ENCODE measurements at regions not wholly inside any gene's neighbourhood (a gene's known extent, or its start where the extent isn't known, plus 50 kb on each side); places are given as distances from the start of the nearest gene placed in this dataset.

DNA sequence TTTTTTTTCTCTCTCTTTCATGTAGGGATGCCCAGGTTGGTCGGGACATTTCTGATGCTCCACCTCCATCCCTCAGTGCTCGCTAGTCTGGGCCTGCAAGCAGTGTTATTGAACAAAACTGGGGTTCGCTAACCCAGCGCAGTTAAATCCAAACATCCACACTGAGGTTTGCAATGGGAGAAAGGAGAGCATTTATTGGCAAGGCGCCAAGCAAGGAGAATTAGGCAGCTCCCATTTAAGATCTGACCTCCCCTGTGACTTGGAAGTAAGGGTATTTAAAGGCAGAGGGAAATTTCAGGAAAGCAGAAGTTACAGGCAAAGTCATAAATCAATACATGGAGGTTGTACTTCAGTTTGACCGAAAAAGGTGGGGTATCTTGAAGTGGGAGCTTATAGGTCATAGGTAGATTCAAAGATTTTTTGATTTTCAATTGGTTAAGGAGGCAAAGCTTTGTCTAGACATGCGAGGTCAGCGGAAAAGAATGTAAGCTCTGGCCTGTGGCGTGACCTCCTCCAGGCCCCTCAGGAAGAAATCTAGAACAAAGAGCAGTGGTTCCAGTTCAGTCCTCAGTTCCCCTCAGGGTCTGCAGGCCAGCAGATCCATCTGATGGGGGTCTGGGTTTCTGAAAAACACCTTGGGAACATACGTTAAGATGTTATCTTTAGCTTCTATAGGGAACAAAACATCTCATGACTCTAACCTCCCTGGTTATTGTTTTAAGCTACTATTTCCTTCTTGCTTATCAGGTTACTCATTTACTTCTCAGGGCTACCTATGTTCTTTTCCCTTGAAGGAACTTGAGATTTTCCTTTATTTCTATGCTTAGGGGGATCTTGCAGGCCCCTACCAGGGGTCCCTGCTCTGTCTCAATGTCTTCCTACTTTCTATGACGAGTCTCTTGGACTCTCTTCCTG is 66.0 kb upstream of the KIF16B start:
- Histone ChIP-seq H3K4me3 (ENCODE audit: control insufficient read depth in 1 of 7, extremely low read depth in 1 of 7, insufficient read depth in 4 of 7, low read depth in 2 of 7, low read length in 6 of 7) (no peak overlapping the region), H3K27ac (ENCODE audit: insufficient read depth in 1 of 2, low read depth in 1 of 2, low read length in 2 of 2, poor library complexity in 1 of 2, severe bottlenecking in 2 of 2) (no peak overlapping the region), H3K4me1 (ENCODE audit: control extremely low read depth in 1 of 4, control insufficient read depth in 4 of 4, insufficient read depth in 4 of 4, low read length in 3 of 4) (no peaks in the 10 kb centered on the region), H3K9me3 (ENCODE audit: control extremely low read depth in 1 of 5, control insufficient read depth in 4 of 5, insufficient read depth in 2 of 5, low read depth in 1 of 5, low read length in 4 of 5) (no peaks in the 10 kb centered on the region), H3K27me3 (replicated peaks in 2 of 5; ENCODE audit: control insufficient read depth in 4 of 5, insufficient read depth in 5 of 5, low read length in 4 of 5) (peaks cover 0 to 2% (median 0%) of the 10 kb centered on the region in 5 experiments), H3K36me3 (ENCODE audit: control insufficient read depth in 4 of 4, insufficient read depth in 4 of 4, low read length in 3 of 4) (no peaks in the 10 kb centered on the region)
- POLR2A ChIA-PET, result no interaction called here
- 66% methylated on average over 10 of the region's 11 CpGs for WGBS (ENCODE audit: insufficient coverage)
- CTCF ChIA-PET, result no interaction called here
- no peak for DNase-seq

DNA sequence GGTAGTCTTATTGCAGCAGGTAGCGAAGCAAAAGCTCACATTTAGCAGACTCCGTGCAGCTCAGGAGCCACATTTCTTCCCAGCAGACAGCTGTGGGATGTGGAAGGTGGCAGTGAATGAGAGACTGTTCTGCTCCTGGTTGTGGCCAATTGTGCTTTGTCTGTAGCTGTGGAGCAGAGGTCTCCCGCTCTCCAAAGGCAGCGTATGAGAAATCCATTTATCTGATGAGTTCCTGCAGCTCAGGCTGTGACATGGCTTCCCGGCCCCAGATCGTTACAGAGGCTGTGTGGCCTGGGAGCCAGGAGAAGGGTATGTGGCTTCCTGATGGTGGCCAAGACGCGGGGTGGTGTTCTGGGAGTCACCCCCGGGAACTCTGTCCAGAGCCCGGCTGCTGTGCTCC is 64.5 kb upstream of the KIF16B start:
- DNase-seq, result no peak
- no peak overlapping the region for H3K4me3 ChIP-seq (ENCODE audit: control insufficient read depth in 1 of 7, extremely low read depth in 1 of 7, insufficient read depth in 4 of 7, low read depth in 2 of 7, low read length in 6 of 7)
- H3K27me3 ChIP-seq (replicated peaks in 2 of 5; ENCODE audit: control insufficient read depth in 4 of 5, insufficient read depth in 5 of 5, low read length in 4 of 5), result peaks cover 0 to 1% (median 0%) of the 10 kb centered on the region in 5 experiments
- POLR2A ChIA-PET, result no interaction called here
- no peaks in the 10 kb centered on the region for H3K36me3 ChIP-seq (ENCODE audit: control insufficient read depth in 4 of 4, insufficient read depth in 4 of 4, low read length in 3 of 4)
- CTCF ChIA-PET, result no interaction called here
- H3K9me3 ChIP-seq (ENCODE audit: control extremely low read depth in 1 of 5, control insufficient read depth in 4 of 5, insufficient read depth in 2 of 5, low read depth in 1 of 5, low read length in 4 of 5), result no peaks in the 10 kb centered on the region
- 100% methylated on average over 3 of the region's 10 CpGs for WGBS (ENCODE audit: insufficient coverage)
- H3K27ac ChIP-seq (ENCODE audit: insufficient read depth in 1 of 2, low read depth in 1 of 2, low read length in 2 of 2, poor library complexity in 1 of 2, severe bottlenecking in 2 of 2), result no peak overlapping the region
- H3K4me1 ChIP-seq (ENCODE audit: control extremely low read depth in 1 of 4, control insufficient read depth in 4 of 4, insufficient read depth in 4 of 4, low read length in 3 of 4), result no peaks in the 10 kb centered on the region

- no peak for DNase-seq
- no peaks in the 10 kb centered on the region for H3K27me3 ChIP-seq (replicated peaks in 2 of 5; ENCODE audit: control insufficient read depth in 4 of 5, insufficient read depth in 5 of 5, low read length in 4 of 5)
- ChIA-PET CTCF (no interaction called here), POLR2A (no interaction called here)
- H3K4me3 ChIP-seq (ENCODE audit: control insufficient read depth in 1 of 7, extremely low read depth in 1 of 7, insufficient read depth in 4 of 7, low read depth in 2 of 7, low read length in 6 of 7), result no peak overlapping the region
- H3K27ac ChIP-seq (ENCODE audit: insufficient read depth in 1 of 2, low read depth in 1 of 2, low read length in 2 of 2, poor library complexity in 1 of 2, severe bottlenecking in 2 of 2), result no peak overlapping the region
- no peaks in the 10 kb centered on the region for H3K4me1 ChIP-seq (ENCODE audit: control extremely low read depth in 1 of 4, control insufficient read depth in 4 of 4, insufficient read depth in 4 of 4, low read length in 3 of 4)
- WGBS (ENCODE audit: insufficient coverage), result 100% methylated on average over 1 of the region's 1 CpG
- H3K9me3 ChIP-seq (ENCODE audit: control extremely low read depth in 1 of 5, control insufficient read depth in 4 of 5, insufficient read depth in 2 of 5, low read depth in 1 of 5, low read length in 4 of 5), result no peaks in the 10 kb centered on the region
- H3K36me3 ChIP-seq (ENCODE audit: control insufficient read depth in 4 of 4, insufficient read depth in 4 of 4, low read length in 3 of 4), result no peaks in the 10 kb centered on the region
Observed at GRCh38 chr20:16626849-16627248, 53.6 kb upstream of the KIF16B start.

DNA sequence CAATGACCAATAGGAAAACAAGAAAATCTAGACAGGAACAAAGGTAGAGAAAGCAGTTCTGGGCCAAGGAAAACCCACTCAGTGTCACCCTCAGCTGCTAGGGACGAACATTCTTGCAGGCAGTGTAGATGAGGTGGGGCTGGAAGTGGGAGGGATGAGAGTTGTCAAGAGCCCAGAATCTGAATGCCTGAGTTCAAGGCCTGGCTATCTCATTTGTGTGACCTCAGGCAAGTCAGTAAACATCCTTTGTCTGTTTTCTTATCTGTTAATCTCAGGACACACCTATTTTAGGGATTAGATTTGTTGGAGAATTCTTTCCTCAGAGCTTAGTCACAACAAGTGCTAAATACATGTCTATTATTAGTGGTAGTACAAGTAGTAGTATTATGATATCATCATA is 50.9 kb upstream of the KIF16B start:
- H3K27ac ChIP-seq (ENCODE audit: insufficient read depth in 1 of 2, low read depth in 1 of 2, low read length in 2 of 2, poor library complexity in 1 of 2, severe bottlenecking in 2 of 2), result no peak overlapping the region
- no peak for DNase-seq
- no peaks in the 10 kb centered on the region for H3K4me1 ChIP-seq (ENCODE audit: control extremely low read depth in 1 of 4, control insufficient read depth in 4 of 4, insufficient read depth in 4 of 4, low read length in 3 of 4)
- no peak overlapping the region for H3K4me3 ChIP-seq (ENCODE audit: control insufficient read depth in 1 of 7, extremely low read depth in 1 of 7, insufficient read depth in 4 of 7, low read depth in 2 of 7, low read length in 6 of 7)
- no peaks in the 10 kb centered on the region for H3K36me3 ChIP-seq (ENCODE audit: control insufficient read depth in 4 of 4, insufficient read depth in 4 of 4, low read length in 3 of 4)
- no peaks in the 10 kb centered on the region for H3K27me3 ChIP-seq (replicated peaks in 2 of 5; ENCODE audit: control insufficient read depth in 4 of 5, insufficient read depth in 5 of 5, low read length in 4 of 5)
- CTCF ChIA-PET, result no interaction called here
- no peaks in the 10 kb centered on the region for H3K9me3 ChIP-seq (ENCODE audit: control extremely low read depth in 1 of 5, control insufficient read depth in 4 of 5, insufficient read depth in 2 of 5, low read depth in 1 of 5, low read length in 4 of 5)
- no CpG with 5 or more reads among the region's 1 CpG for WGBS (ENCODE audit: insufficient coverage)
- POLR2A ChIA-PET, result no interaction called here

Data from common myeloid progenitor, CD34-positive (primary cell).